K562 (cell line): ENCODE measurements at regions not wholly inside any gene's neighbourhood (a gene's known extent, or its start where the extent isn't known, plus 50 kb on each side); places are given as distances from the start of the nearest gene placed in this dataset.

ENCODE experiments used
- ATAC-seq: fragments of 200-7000 bp; cut with Tn5 transposase; 3 replicates; pipeline ENCODE4 v1.9.1; 2020; ENCODE audit warnings: moderate library complexity
- BruUV-seq: library from RNA; stranded (reverse); fragments of 400-500 nt; replicated peaks from 2 replicates; lab custom pipeline; 2021; lab: Mats Ljungman, UMichigan
- CTCF ChIA-PET: fragments of 300-600 bp; formaldehyde crosslinking; extraction: SDS; loops from one replicate; lab custom pipeline; 2021; ENCODE audit warnings: low intra/inter-chr PET ratio; lab: Yijun Ruan, JAX
- POLR2A ChIA-PET: fragments of 300-600, 350-650 bp; sonication (Branson Sonifier 250); formaldehyde crosslinking; extraction: SDS; loops from one replicate; lab custom pipeline; 2021; ENCODE audit warnings: antibody characterized with exemption, inconsistent platforms; lab: Yijun Ruan, JAX
- DNase-seq, 4 experiments: peaks; one replicate each; pipeline versions ENCODE4 v3.0.0 to v3.0.0-alpha.2; 2011 to 2018; ENCODE audit warnings: low spot score in 3 of 4, mixed read lengths in 3 of 4; ENCODE audit errors: extremely low read depth in 1 of 4
- FAIRE-seq: peaks from 2 replicates; lab custom pipeline; 2011; peaks lifted over from hg19 to GRCh38; lab: Jason Lieb, UNC
- H2AFZ ChIP-seq: 2 replicates; pipeline ENCODE4 v1.6.0; 2011; ENCODE audit warnings: low read depth, low read length, control low read depth, inconsistent platforms
- H3K27ac ChIP-seq: fragments of 200-600 bp; 3 replicates; pipeline ENCODE4 v1.8.0; 2011; ENCODE audit warnings: low read depth, mild to moderate bottlenecking, control low read depth, inconsistent platforms, low read length, moderate library complexity, mixed read lengths; ENCODE audit errors: extremely low read depth
- H3K27me3 ChIP-seq, 2 experiments: fragments of 300-600 bp in 1 of 2; 2 replicates in 1 of 2; 3 replicates in 1 of 2; pipeline versions ENCODE4 v1.6.0 to v1.8.0; 2011; ENCODE audit warnings: inconsistent platforms in 2 of 2, low read length in 2 of 2, mild to moderate bottlenecking in 1 of 2, mixed read lengths in 1 of 2, moderate library complexity in 1 of 2; ENCODE audit not compliant: control insufficient read depth in 2 of 2, insufficient read depth in 2 of 2
- H3K36me3 ChIP-seq: fragments of 300-600 bp; 3 replicates; pipeline ENCODE4 v1.8.0; 2011; ENCODE audit warnings: mild to moderate bottlenecking, low read length, inconsistent platforms; ENCODE audit not compliant: control insufficient read depth, insufficient read depth
- H3K4me1 ChIP-seq, 2 experiments: fragments of 200-600 bp in 1 of 2; replicated peaks in 1 of 2; 2 replicates in 1 of 2; 3 replicates in 1 of 2; pipeline versions ENCODE4 v1.5.1 to v1.8.0; 2011; ENCODE audit warnings: inconsistent platforms in 2 of 2, low read length in 2 of 2, mild to moderate bottlenecking in 1 of 2, mixed read lengths in 1 of 2, moderate library complexity in 1 of 2; ENCODE audit not compliant: control insufficient read depth in 2 of 2, insufficient read depth in 2 of 2
- H3K4me2 ChIP-seq: 2 replicates; pipeline ENCODE4 v1.6.1; 2011; ENCODE audit warnings: low read length, control low read depth, inconsistent platforms, mixed read lengths; ENCODE audit not compliant: insufficient read depth
- H3K4me3 ChIP-seq: fragments of 200-600 bp; sonication (generic), shearing (Covaris generic); 2 replicates; pipeline ENCODE4 v1.5.1; 2016; ENCODE audit warnings: control low read depth, inconsistent platforms
- H3K79me2 ChIP-seq: fragments of 200-600 bp; 3 replicates; pipeline ENCODE4 v1.8.0; 2011; ENCODE audit warnings: low read length, inconsistent platforms; ENCODE audit not compliant: control insufficient read depth, insufficient read depth
- H3K9ac ChIP-seq, 2 experiments: 2 replicates each; pipeline versions ENCODE4 v1.6.0 to v1.6.1; 2011; ENCODE audit warnings: low read depth in 2 of 2, low read length in 2 of 2, control low read depth in 1 of 2, inconsistent platforms in 1 of 2, mild to moderate bottlenecking in 1 of 2, mixed read lengths in 1 of 2; ENCODE audit not compliant: insufficient read depth in 1 of 2
- H3K9me1 ChIP-seq: one replicate; pipeline ENCODE4 v1.6.0; 2011; ENCODE audit warnings: inconsistent platforms, mild to moderate bottlenecking, low read length, moderate library complexity; ENCODE audit not compliant: control insufficient read depth, insufficient read depth
- H3K9me3 ChIP-seq: replicated peaks from 2 replicates; pipeline ENCODE4 v1.5.1; 2011; ENCODE audit warnings: low read depth, low read length, inconsistent platforms; ENCODE audit not compliant: control insufficient read depth, insufficient read depth
- H4K20me1 ChIP-seq: replicated peaks from 2 replicates; pipeline ENCODE4 v1.6.1; 2011; ENCODE audit warnings: low read length, inconsistent platforms, mixed read lengths; ENCODE audit not compliant: control insufficient read depth, insufficient read depth
- ATF3 ChIP-seq, 2 experiments: fragments of 450-650 bp in 1 of 2; sonication (generic) in 1 of 2; formaldehyde crosslinking in 1 of 2; IDR thresholded peaks in 1 of 2; conservative IDR thresholded peaks in 1 of 2; 2 replicates each; pipeline versions ENCODE4 v1.6.1 to v1.8.1; 2016 to 2023; ENCODE audit warnings: mild to moderate bottlenecking in 2 of 2, moderate library complexity in 2 of 2, inconsistent platforms in 1 of 2, missing genetic modification reagents in 1 of 2
- BRF2 ChIP-seq: IDR thresholded peaks from 3 replicates; pipeline ENCODE4 v1.6.1; 2011; ENCODE audit warnings: borderline replicate concordance, mild to moderate bottlenecking; ENCODE audit not compliant: insufficient read length, insufficient read depth
- JUND ChIP-seq, 2 experiments: IDR thresholded peaks; 2 replicates in 1 of 2; 3 replicates in 1 of 2; pipeline ENCODE4 v1.6.1; 2011; ENCODE audit warnings: borderline replicate concordance in 2 of 2, low read depth in 2 of 2, low read length in 2 of 2, improper control_type of control experiment in 1 of 2, missing biosample characterization in 1 of 2, missing genetic modification characterization in 1 of 2, missing genetic modification reagents in 1 of 2
- KAT7 ChIP-seq: sonication (generic); formaldehyde crosslinking; IDR thresholded peaks from 2 replicates; pipeline ENCODE4 v1.8.0; 2022; ENCODE audit warnings: missing genetic modification reagents, mild to moderate bottlenecking, borderline replicate concordance
- MIER1 ChIP-seq: fragments of 450-650 bp; IDR thresholded peaks from 2 replicates; pipeline ENCODE4 v1.6.1; 2016; ENCODE audit warnings: antibody characterized with exemption, mild to moderate bottlenecking, low read depth
- SIN3A ChIP-seq, 2 experiments: fragments of 150-350 bp in 1 of 2; IDR thresholded peaks; 2 replicates each; pipeline ENCODE4 v1.6.1; 2011 to 2016; ENCODE audit warnings: borderline replicate concordance in 2 of 2, low read depth in 2 of 2, low read length in 2 of 2, mild to moderate bottlenecking in 2 of 2, moderate library complexity in 2 of 2; ENCODE audit not compliant: control insufficient read depth in 1 of 2
- SMARCB1 ChIP-seq: IDR thresholded peaks from 2 replicates; pipeline ENCODE4 v1.6.1; 2011; ENCODE audit warnings: improper control_type of control experiment, low read depth; ENCODE audit not compliant: insufficient read length
- ZZZ3 ChIP-seq: fragments of 450-650 bp; IDR thresholded peaks from 2 replicates; pipeline ENCODE4 v1.6.1; 2016; ENCODE audit warnings: antibody characterized with exemption, mild to moderate bottlenecking, moderate library complexity
- WGBS: fragments of 100-300 bp; shearing (Covaris generic); methylation state at CpG from one replicate; pipeline ENCODE4 v1.1.6; 2016; ENCODE audit warnings: low coverage, mixed read lengths; ENCODE audit not compliant: insufficient coverage; ENCODE audit errors: missing lambda C conversion rate; 5-methylcytosine and 5-hydroxymethylcytosine counted together
- in situ Hi-C: fragments of 300-500 bp; cut with MboI; formaldehyde crosslinking; loops from 4 replicates; pipeline ENCODE4 v1.15.0; 2018; ENCODE audit warnings: inconsistent platforms, mixed read lengths
- intact Hi-C: fragments of 100-400 bp; cut with micrococcal nuclease; formaldehyde crosslinking; loops from 2 replicates; pipeline ENCODE4 v1.14.2; 2022

GRCh38 chr3:31247850-31248562 lies 284.7 kb upstream of the STT3B start:
- Histone ChIP-seq H4K20me1 (no peaks in the 10 kb centered on the region), H2AFZ (no peak overlapping the region)
- no peak for DNase-seq
- no peak for ATAC-seq
- POLR2A ChIA-PET = interaction anchor here (0.6 kb wide), 1 partner anchor 283 kb away, joined by 3 read pairs; no protein-coding TSS in a partner anchor
- no peak for TF ChIP-seq MIER1
- no peak for TF ChIP-seq BRF2
- TF ChIP-seq KAT7 (CRISPR knock-in tag) = no peak
- TF ChIP-seq SMARCB1 = no peak
- 0 out of 2 replicates have a peak, but pooled peaks have one; percentile 13 for TF ChIP-seq JUND (IDR thresholded peaks at IDR 0.05; ENCODE audit: borderline replicate concordance, low read depth, low read length)
- TF ChIP-seq JUND (tag; IDR thresholded peaks at IDR 0.05; ENCODE audit: borderline replicate concordance, low read depth, low read length) = no peak
- TF ChIP-seq ATF3 (IDR thresholded peaks at IDR 0.05) = peak; percentile 35; the same call in 1 of the 2 replicates
- TF ChIP-seq ATF3 (CRISPR knock-in tag; conservative IDR thresholded peaks at IDR 0.05) = no peak
- no peak for TF ChIP-seq SIN3A (IDR thresholded peaks at IDR 0.05; ENCODE audit: borderline replicate concordance in 2 of 2, control insufficient read depth in 1 of 2, low read depth in 2 of 2, low read length in 2 of 2)
- TF ChIP-seq ZZZ3 = no peak
- TF ChIP-seq, all 486 proteins: peak for 2
- no peaks in the 10 kb centered on the region for H3K36me3 ChIP-seq
- no peak for FAIRE-seq
- H3K4me2 ChIP-seq = no peak overlapping the region
- H3K27ac ChIP-seq = no peak overlapping the region
- H3K4me1 ChIP-seq = no peaks in the 10 kb centered on the region
- CTCF ChIA-PET = interaction anchor here (0.6 kb wide), 1 partner anchor 121 kb away, joined by 4 read pairs; no protein-coding TSS in a partner anchor
- H3K27me3 ChIP-seq = no peaks in the 10 kb centered on the region
- H3K9me3 ChIP-seq = no peaks in the 10 kb centered on the region
- no peak overlapping the region for H3K4me3 ChIP-seq
- WGBS = 0% methylated on average over 5 of the region's 5 CpGs
- BruUV-seq = no TSS peak
- in situ Hi-C loops = no loop called here
- intact Hi-C loops = no loop called here
- no peak overlapping the region for H3K9ac ChIP-seq
- no peaks in the 10 kb centered on the region for H3K9me1 ChIP-seq
- no peaks in the 10 kb centered on the region for H3K79me2 ChIP-seq
